Endothelial cell of umbilical vein (primary cell): ENCODE measurements at regions not wholly inside any gene's neighbourhood (a gene's known extent, or its start where the extent isn't known, plus 50 kb on each side); places are given as distances from the start of the nearest gene placed in this dataset.

Experiments
- BruUV-seq: library from RNA; stranded (reverse); fragments of 400-500 nt; replicated peaks from 2 replicates; lab custom pipeline; 2021; lab: Mats Ljungman, UMichigan
- CTCF ChIA-PET: fragments of 300-600, 350-600 bp; sonication (Branson Sonifier 250); formaldehyde crosslinking; loops from one replicate; lab custom pipeline; 2021; ENCODE audit warnings: antibody characterized with exemption, inconsistent platforms; lab: Charles Lee
- POLR2A ChIA-PET: fragments of 300-600, 350-600 bp; sonication (Branson Sonifier 250); formaldehyde crosslinking; loops from one replicate; lab custom pipeline; 2021; ENCODE audit warnings: antibody characterized with exemption, inconsistent platforms; lab: Charles Lee
- DNase-seq: peaks from one replicate; pipeline ENCODE4 v3.0.0-alpha.2; 2011; ENCODE audit warnings: low read depth, low spot score
- FAIRE-seq: peaks from 2 replicates; lab custom pipeline; 2011; peaks lifted over from hg19 to GRCh38; lab: Jason Lieb, UNC
- H2AFZ ChIP-seq: 2 replicates; pipeline ENCODE4 v1.6.0; 2012; ENCODE audit warnings: low read depth, low read length, control low read depth, inconsistent platforms
- H3K27ac ChIP-seq: 2 replicates; pipeline ENCODE4 v1.5.1; 2011; ENCODE audit warnings: low read depth, mild to moderate bottlenecking, control low read depth, low read length, moderate library complexity; ENCODE audit not compliant: insufficient read depth
- H3K27me3 ChIP-seq, 2 experiments: 2 replicates each; pipeline versions ENCODE4 v1.6.0 to v1.6.1; 2011; ENCODE audit warnings: low read length in 2 of 2, mixed read lengths in 1 of 2; ENCODE audit not compliant: control insufficient read depth in 2 of 2, insufficient read depth in 2 of 2
- H3K36me3 ChIP-seq, 2 experiments: 2 replicates in 1 of 2; 3 replicates in 1 of 2; pipeline ENCODE4 v1.5.1; 2011; ENCODE audit warnings: low read length in 2 of 2, mild to moderate bottlenecking in 1 of 2, moderate library complexity in 1 of 2; ENCODE audit not compliant: control insufficient read depth in 2 of 2, insufficient read depth in 2 of 2; ENCODE audit errors: extremely low read depth in 1 of 2
- H3K4me1 ChIP-seq: 3 replicates; pipeline ENCODE4 v1.5.1; 2011; ENCODE audit warnings: mild to moderate bottlenecking, low read length; ENCODE audit not compliant: control insufficient read depth, insufficient read depth; ENCODE audit errors: extremely low read depth
- H3K4me2 ChIP-seq: 2 replicates; pipeline ENCODE4 v1.6.1; 2011; ENCODE audit warnings: low read length, control low read depth, mixed read lengths; ENCODE audit not compliant: insufficient read depth
- H3K4me3 ChIP-seq, 3 experiments: fragments of 200-600 bp in 1 of 3; sonication (generic), shearing (Covaris generic) in 1 of 3; replicated peaks in 1 of 3; 2 replicates each; pipeline ENCODE4 v1.5.1; 2011 to 2016; ENCODE audit warnings: control low read depth in 3 of 3, low read length in 3 of 3, mild to moderate bottlenecking in 2 of 3, inconsistent platforms in 1 of 3, low read depth in 1 of 3, moderate library complexity in 1 of 3; ENCODE audit not compliant: insufficient read depth in 1 of 3
- H3K79me2 ChIP-seq: 2 replicates; pipeline ENCODE4 v1.6.0; 2012; ENCODE audit warnings: low read length, inconsistent platforms; ENCODE audit not compliant: control insufficient read depth, insufficient read depth
- H3K9ac ChIP-seq: replicated peaks from 2 replicates; pipeline ENCODE3; 2011; ENCODE audit warnings: low read length, control low read depth; ENCODE audit not compliant: insufficient read depth; ENCODE audit errors: extremely low read depth
- H3K9me1 ChIP-seq: replicated peaks from 3 replicates; pipeline ENCODE4 v1.6.0; 2011; ENCODE audit warnings: mild to moderate bottlenecking, low read length; ENCODE audit not compliant: control insufficient read depth, insufficient read depth; ENCODE audit errors: extremely low read depth
- H3K9me3 ChIP-seq: replicated peaks from 2 replicates; pipeline ENCODE4 v1.5.1; 2012; ENCODE audit warnings: low read length, inconsistent platforms; ENCODE audit not compliant: control insufficient read depth, insufficient read depth
- H4K20me1 ChIP-seq: replicated peaks from 2 replicates; pipeline ENCODE3; 2011; ENCODE audit warnings: mild to moderate bottlenecking, low read length; ENCODE audit not compliant: control insufficient read depth, insufficient read depth; ENCODE audit errors: extremely low read depth
- CTCF ChIP-seq, 2 donors: IDR thresholded peaks; 1 replicate in 1 of 2; 2 replicates in 1 of 2; pipeline ENCODE4 v1.5.1; 2011; ENCODE audit warnings: low read length in 2 of 2, mild to moderate bottlenecking in 2 of 2, moderate library complexity in 2 of 2, control low read depth in 1 of 2, inconsistent platforms in 1 of 2, low read depth in 1 of 2; ENCODE audit not compliant: insufficient read depth in 1 of 2; ENCODE audit errors: extremely low read depth in 1 of 2
- EZH2 ChIP-seq: IDR thresholded peaks from 2 replicates; pipeline ENCODE4 v1.6.1; 2012; ENCODE audit warnings: borderline replicate concordance, low read depth, mild to moderate bottlenecking, moderate library complexity, low read length, inconsistent platforms; ENCODE audit not compliant: severe bottlenecking
- FOS ChIP-seq: IDR thresholded peaks from 2 replicates; pipeline ENCODE4 v1.6.1; 2011; ENCODE audit warnings: mild to moderate bottlenecking, low read length, moderate library complexity, borderline replicate concordance; ENCODE audit not compliant: insufficient read depth
- JUN ChIP-seq: IDR thresholded peaks from 2 replicates; pipeline ENCODE4 v1.6.1; 2011; ENCODE audit warnings: borderline replicate concordance, low read depth; ENCODE audit not compliant: insufficient read length, insufficient read depth
- POLR2A ChIP-seq: IDR thresholded peaks from 2 replicates; pipeline ENCODE4 v1.6.1; 2012; ENCODE audit warnings: low read depth, mild to moderate bottlenecking, control low read depth, low read length
- POLR2AphosphoS5 ChIP-seq: IDR thresholded peaks from 2 replicates; pipeline ENCODE4 v1.6.1; 2012; ENCODE audit warnings: low read depth, mild to moderate bottlenecking, control low read depth, low read length, moderate library complexity; ENCODE audit not compliant: insufficient read depth
- dilution Hi-C: fragments of 300-500 bp; cut with MboI; formaldehyde crosslinking; loops from one replicate; pipeline ENCODE4 v1.15.0; 2019; ENCODE audit warnings: low sequenced_read_pairs; ENCODE audit not compliant: extremely low pct_ligation_motif_present
- intact Hi-C: fragments of 100-400 bp; cut with micrococcal nuclease; formaldehyde crosslinking; loops from one replicate; pipeline ENCODE4 v1.10.0; 2022
- TF ChIP-seq, protein P1 (sequence below): IDR thresholded peaks from 2 replicates; pipeline ENCODE4 v1.6.1; 2011; ENCODE audit not compliant: insufficient read depth, insufficient read length

GRCh38 chr5:131107128-131107527, 57.9 kb downstream of the HINT1 start:
- TF ChIP-seq, protein P1, sequence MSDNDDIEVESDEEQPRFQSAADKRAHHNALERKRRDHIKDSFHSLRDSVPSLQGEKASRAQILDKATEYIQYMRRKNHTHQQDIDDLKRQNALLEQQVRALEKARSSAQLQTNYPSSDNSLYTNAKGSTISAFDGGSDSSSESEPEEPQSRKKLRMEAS, result no peak
- TF ChIP-seq FOS (no peak), POLR2A (no peak), POLR2AphosphoS5 (no peak), CTCF (IDR thresholded peaks at IDR 0.05; ENCODE audit: extremely low read depth in 1 of 2, insufficient read depth in 1 of 2, low read depth in 1 of 2, low read length in 2 of 2) (no peak), JUN (no peak), EZH2 (no peak)
- dilution Hi-C loops, result no loop called here
- intact Hi-C loops, result no loop called here
- no TSS peak for BruUV-seq
- Histone ChIP-seq H3K36me3 (no peaks in the 10 kb centered on the region), H3K4me2 (no peak overlapping the region), H3K79me2 (no peaks in the 10 kb centered on the region), H3K9me1 (no peaks in the 10 kb centered on the region), H3K9me3 (no peaks in the 10 kb centered on the region), H3K4me1 (no peaks in the 10 kb centered on the region), H3K27ac (no peak overlapping the region), H2AFZ (no peak overlapping the region), H4K20me1 (no peaks in the 10 kb centered on the region), H3K9ac (no peak overlapping the region), H3K27me3 (peaks cover 0 to 2% of the 10 kb centered on the region in 2 experiments), H3K4me3 (no peak overlapping the region)
- DNase-seq (no peak), FAIRE-seq (no peak)
- ChIA-PET CTCF (interaction anchor here (1.3 to 3.0 kb wide), 2 partner anchors 1336 to 1339 kb away, joined by 4 to 38 read pairs; no protein-coding TSS in a partner anchor), POLR2A (no interaction called here)
